GM12873 (cell line): ENCODE measurements at regions not wholly inside any gene's neighbourhood (a gene's known extent, or its start where the extent isn't known, plus 50 kb on each side); places are given as distances from the start of the nearest gene placed in this dataset.

ENCODE experiments used
- TF ChIP-seq, protein P1 (sequence below): IDR thresholded peaks from 2 replicates; pipeline ENCODE4 v1.5.1; 2012; ENCODE audit warnings: low read depth, mild to moderate bottlenecking, moderate library complexity, low read length, control low read depth; ENCODE audit not compliant: insufficient read depth; ENCODE audit errors: missing control alignments

GRCh38 chr5:124480964-124481363 lies 265.5 kb downstream of the ZNF608 start:
- TF ChIP-seq, protein P1, sequence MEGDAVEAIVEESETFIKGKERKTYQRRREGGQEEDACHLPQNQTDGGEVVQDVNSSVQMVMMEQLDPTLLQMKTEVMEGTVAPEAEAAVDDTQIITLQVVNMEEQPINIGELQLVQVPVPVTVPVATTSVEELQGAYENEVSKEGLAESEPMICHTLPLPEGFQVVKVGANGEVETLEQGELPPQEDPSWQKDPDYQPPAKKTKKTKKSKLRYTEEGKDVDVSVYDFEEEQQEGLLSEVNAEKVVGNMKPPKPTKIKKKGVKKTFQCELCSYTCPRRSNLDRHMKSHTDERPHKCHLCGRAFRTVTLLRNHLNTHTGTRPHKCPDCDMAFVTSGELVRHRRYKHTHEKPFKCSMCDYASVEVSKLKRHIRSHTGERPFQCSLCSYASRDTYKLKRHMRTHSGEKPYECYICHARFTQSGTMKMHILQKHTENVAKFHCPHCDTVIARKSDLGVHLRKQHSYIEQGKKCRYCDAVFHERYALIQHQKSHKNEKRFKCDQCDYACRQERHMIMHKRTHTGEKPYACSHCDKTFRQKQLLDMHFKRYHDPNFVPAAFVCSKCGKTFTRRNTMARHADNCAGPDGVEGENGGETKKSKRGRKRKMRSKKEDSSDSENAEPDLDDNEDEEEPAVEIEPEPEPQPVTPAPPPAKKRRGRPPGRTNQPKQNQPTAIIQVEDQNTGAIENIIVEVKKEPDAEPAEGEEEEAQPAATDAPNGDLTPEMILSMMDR = no peak

DNA sequence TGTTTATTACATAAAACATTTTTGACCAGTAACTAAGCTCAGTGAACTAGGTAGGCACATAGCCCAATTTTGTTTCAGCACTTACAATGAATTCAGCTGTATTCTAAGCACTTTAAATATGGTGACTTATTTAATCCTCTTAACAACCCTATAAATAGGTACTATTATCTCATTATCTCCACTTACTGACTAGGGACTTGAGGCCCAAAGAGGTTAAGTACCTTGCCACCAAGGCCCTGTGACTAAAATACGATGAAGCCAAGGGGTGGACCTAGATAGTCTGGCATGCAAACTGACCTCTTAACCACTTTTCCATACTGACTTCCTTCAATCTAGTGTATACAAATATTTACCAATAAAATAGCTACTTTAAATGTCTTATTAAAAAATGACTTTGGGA lies 266.4 kb downstream of the ZNF608 start:
- TF ChIP-seq, protein P1 = no peak

DNA sequence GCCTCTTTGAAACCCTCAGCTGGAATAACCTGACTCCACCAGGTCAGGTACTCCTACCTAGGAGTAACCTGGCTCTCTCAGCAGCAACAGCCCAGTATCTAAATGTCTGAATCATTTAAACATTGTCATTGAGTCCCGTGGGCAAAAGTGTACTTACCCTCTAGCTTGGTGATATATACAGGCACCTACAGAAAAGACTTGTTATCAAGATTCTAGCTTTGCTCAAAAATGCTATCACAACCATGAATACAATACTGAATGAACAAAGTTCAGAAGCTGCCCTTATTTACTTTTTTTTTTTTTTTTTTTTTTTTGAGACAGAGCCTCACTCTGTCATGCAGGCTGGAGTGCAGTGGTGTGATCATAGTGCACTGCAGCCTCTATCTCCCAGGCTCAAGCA lies 268.2 kb downstream of the ZNF608 start:
- TF ChIP-seq, protein P1 = no peak

- TF ChIP-seq, protein P1 = no peak
Observed at GRCh38 chr5:124477577-124477976, 268.9 kb downstream of the ZNF608 start.

GRCh38 chr5:124477062-124477461 lies 269.4 kb downstream of the ZNF608 start:
- TF ChIP-seq, protein P1 = no peak

- TF ChIP-seq, protein P1 = no peak
Observed at GRCh38 chr5:124474528-124475215, 271.8 kb downstream of the ZNF608 start.

DNA sequence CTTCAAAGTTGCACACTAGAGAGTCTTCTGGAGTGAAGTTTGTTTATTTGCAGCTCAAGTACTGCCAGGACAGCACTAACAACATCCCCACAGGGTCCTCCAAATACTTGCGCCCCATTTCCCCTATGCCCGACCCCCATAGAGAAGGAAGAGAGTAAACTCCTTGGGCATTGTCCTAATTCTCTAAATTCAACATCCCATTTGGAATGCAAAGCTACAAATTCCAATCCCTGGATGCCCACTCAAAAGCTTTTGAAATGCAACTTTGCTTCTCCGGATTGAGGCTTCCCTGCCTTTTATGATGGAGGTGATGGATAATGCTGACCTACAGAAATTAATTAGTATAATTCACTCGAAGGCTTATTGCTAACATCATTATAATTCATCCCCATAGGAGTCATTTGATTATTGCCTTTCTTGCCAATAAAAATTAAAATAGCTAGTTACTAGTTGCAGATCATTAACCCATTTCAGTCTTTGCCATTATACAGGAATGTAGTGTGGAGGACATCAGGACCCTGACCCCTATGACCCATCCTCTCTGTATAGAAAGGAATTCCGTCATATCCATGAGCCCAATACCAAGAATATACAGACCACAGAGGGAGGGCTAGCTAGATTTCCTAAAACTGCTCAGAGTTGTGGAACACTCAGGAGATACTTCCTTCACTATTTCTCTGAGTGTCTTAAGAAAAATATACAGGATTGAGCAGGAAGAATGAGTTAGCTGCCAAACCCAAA lies 277.6 kb downstream of the ZNF608 start:
- TF ChIP-seq, protein P1 = no peak
